HK-2 (cell line): ENCODE measurements at regions not wholly inside any gene's neighbourhood (a gene's known extent, or its start where the extent isn't known, plus 50 kb on each side); places are given as distances from the start of the nearest gene placed in this dataset.
"Not testable (repeated sequence)": the region's sequence is repeated elsewhere in the genome, so short reads cannot be mapped to it uniquely, and the experiment has no call there.

Experiments used
- DNase-seq: peaks from one replicate; pipeline ENCODE4 v3.0.0-alpha.2; 2018; ENCODE audit not compliant: unreplicated experiment

- no peak for DNase-seq
These were observed 66.6 kb upstream of the RHOU start for GRCh38 chr1:228668553-228669241.

GRCh38 chr1:228669242-228669585 is 66.1 kb upstream of the RHOU start:
- DNase-seq: no peak

GRCh38 chr1:228681076-228681565 is 54.2 kb upstream of the RHOU start:
- DNase-seq: not testable (repeated sequence)

GRCh38 chr1:228683428-228683827 is 51.9 kb upstream of the RHOU start:
- DNase-seq: no peak

- DNase-seq: no peak
These were observed 50.7 kb upstream of the RHOU start for GRCh38 chr1:228684607-228685006.

- no peak for DNase-seq
These were observed 50.1 kb upstream of the RHOU start for GRCh38 chr1:228685081-228685660.
